Uterus (tissue), 3 donors: ENCODE measurements at regions not wholly inside any gene's neighbourhood (a gene's known extent, or its start where the extent isn't known, plus 50 kb on each side); places are given as distances from the start of the nearest gene placed in this dataset.
"Not testable (repeated sequence)": the region's sequence is repeated elsewhere in the genome, so short reads cannot be mapped to it uniquely, and the experiment has no call there.

Experiments used
- DNase-seq, 2 donors: peaks; one replicate each; pipeline ENCODE4 v3.0.0-alpha.2; 2019 to 2020
- H3K27ac ChIP-seq, 2 donors: fragments of 200-600 bp; sonication (generic); 1 replicate in 1 of 2; 2 replicates in 1 of 2; pipeline ENCODE4 v1.5.1; 2016 to 2018
- H3K27me3 ChIP-seq, 2 donors: fragments of 200-600 bp; sonication (generic); one replicate each; pipeline ENCODE4 v1.5.1; 2018 to 2019; ENCODE audit warnings: control low read depth in 1 of 2
- H3K36me3 ChIP-seq, 2 donors: fragments of 200-600 bp; sonication (generic); one replicate each; pipeline ENCODE4 v1.5.1; 2019; ENCODE audit warnings: control low read depth in 1 of 2
- H3K4me1 ChIP-seq, 2 donors: fragments of 200-600 bp; sonication (generic); one replicate each; pipeline ENCODE4 v1.5.1; 2018 to 2019; ENCODE audit warnings: control low read depth in 1 of 2
- H3K4me3 ChIP-seq, 2 donors: fragments of 200-600 bp; sonication (generic); 1 replicate in 1 of 2; 2 replicates in 1 of 2; pipeline ENCODE4 v1.5.1; 2018 to 2019; ENCODE audit warnings: mild to moderate bottlenecking in 1 of 2
- H3K9me3 ChIP-seq, 2 donors: fragments of 200-600 bp; sonication (generic); one replicate each; pipeline ENCODE4 v1.5.1; 2019; ENCODE audit warnings: control low read depth in 1 of 2
- CTCF ChIP-seq, 4 experiments: fragments of 200-600 bp in 2 of 4; fragments of 450-650 bp in 2 of 4; sonication (generic) in 2 of 4; IDR thresholded peaks; one replicate each; pipeline ENCODE4 v1.5.1; 2016 to 2019; ENCODE audit warnings: antibody characterized with exemption in 4 of 4, mild to moderate bottlenecking in 2 of 4, moderate library complexity in 1 of 4
- POLR2A ChIP-seq, 2 donors: fragments of 450-650 bp; IDR thresholded peaks; one replicate each; pipeline ENCODE4 v1.6.1; 2016; ENCODE audit warnings: antibody characterized with exemption in 2 of 2, mild to moderate bottlenecking in 1 of 2, moderate library complexity in 1 of 2
- intact Hi-C: fragments of 100-400 bp; cut with DNase I; formaldehyde crosslinking; loops from one replicate; pipeline ENCODE4 v1.15.1; 2023; ENCODE audit warnings: low total_unique reads
- donor health status: DM: yes; HTN: yes; CAD: no.

DNA sequence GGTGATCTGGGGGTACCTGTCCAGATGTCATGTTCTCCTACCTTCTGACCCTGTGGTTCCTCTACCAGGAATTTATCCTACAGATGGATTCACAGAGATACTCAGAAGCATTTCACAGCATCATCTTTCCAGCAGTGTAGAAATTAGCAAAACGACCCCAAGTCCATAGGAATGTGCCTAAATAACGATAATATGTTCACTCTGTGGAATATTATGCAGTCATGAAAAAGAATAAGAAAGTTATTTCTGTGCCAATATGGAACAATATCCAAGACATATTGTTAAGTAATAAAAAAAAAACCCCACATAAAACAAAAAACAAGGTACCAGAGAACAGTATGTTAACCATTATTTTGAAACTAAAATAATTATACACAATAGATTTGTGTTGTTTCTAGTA is 123.8 kb upstream of the SDK1 start:
- Histone ChIP-seq H3K27me3 (no peaks in the 10 kb centered on the region), H3K4me1 (no peaks in the 10 kb centered on the region), H3K36me3 (no peaks in the 10 kb centered on the region), H3K9me3 (no peaks in the 10 kb centered on the region), H3K4me3 (no peak overlapping the region), H3K27ac (no peak overlapping the region)
- intact Hi-C loops: no loop called here
- DNase-seq: no peak
- no peak for TF ChIP-seq CTCF (IDR thresholded peaks at IDR 0.05)
- TF ChIP-seq POLR2A (IDR thresholded peaks at IDR 0.05): no peak

- Histone ChIP-seq H3K9me3 (no peaks in the 10 kb centered on the region), H3K4me1 (no peaks in the 10 kb centered on the region), H3K4me3 (no peak overlapping the region), H3K27me3 (no peaks in the 10 kb centered on the region), H3K27ac (no peak overlapping the region), H3K36me3 (no peaks in the 10 kb centered on the region)
- no peak for TF ChIP-seq CTCF (IDR thresholded peaks at IDR 0.05)
- TF ChIP-seq POLR2A (IDR thresholded peaks at IDR 0.05): no peak
- intact Hi-C loops: no loop called here
- DNase-seq: no peak
Observed at GRCh38 chr7:3179456-3179855, 121.6 kb upstream of the SDK1 start.

- Histone ChIP-seq H3K27ac (no peak overlapping the region), H3K27me3 (no peaks in the 10 kb centered on the region), H3K9me3 (no peaks in the 10 kb centered on the region), H3K4me3 (no peak overlapping the region), H3K36me3 (no peaks in the 10 kb centered on the region), H3K4me1 (no peaks in the 10 kb centered on the region)
- no peak for TF ChIP-seq POLR2A (IDR thresholded peaks at IDR 0.05)
- TF ChIP-seq CTCF (IDR thresholded peaks at IDR 0.05): no peak
- DNase-seq: no peak
- intact Hi-C loops: no loop called here
Observed at GRCh38 chr7:3180604-3181003, 120.4 kb upstream of the SDK1 start.

DNA sequence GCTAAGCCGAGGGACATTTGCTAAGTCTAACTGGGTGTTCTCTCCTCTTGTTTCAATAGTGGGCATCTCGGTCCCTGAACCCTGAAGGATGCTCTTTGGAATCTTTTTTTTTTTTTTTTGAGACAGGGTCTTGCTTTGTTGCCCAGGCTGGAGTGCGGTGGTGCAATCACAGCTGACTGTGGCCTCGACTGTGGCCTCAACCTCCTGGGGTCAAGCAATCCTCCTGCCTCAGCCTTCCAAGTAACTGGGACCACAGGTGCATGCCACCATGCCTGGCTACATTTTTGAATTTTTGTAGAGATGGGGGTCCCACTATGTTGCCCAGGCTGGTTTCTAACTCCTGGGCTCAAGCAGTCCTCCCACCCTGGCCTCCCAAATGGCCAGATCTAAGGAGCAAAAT is 119.0 kb upstream of the SDK1 start:
- DNase-seq, H3K4me3 ChIP-seq, H3K27me3 ChIP-seq, H3K27ac ChIP-seq, H3K36me3 ChIP-seq, H3K4me1 ChIP-seq, intact Hi-C loops, H3K9me3 ChIP-seq: not testable (repeated sequence)

- H3K4me3 ChIP-seq: no peak overlapping the region
- no peaks in the 10 kb centered on the region for H3K9me3 ChIP-seq
- no peaks in the 10 kb centered on the region for H3K36me3 ChIP-seq
- TF ChIP-seq POLR2A (IDR thresholded peaks at IDR 0.05): no peak
- TF ChIP-seq CTCF (IDR thresholded peaks at IDR 0.05): no peak
- no peaks in the 10 kb centered on the region for H3K27me3 ChIP-seq
- no peak overlapping the region for H3K27ac ChIP-seq
- no peaks in the 10 kb centered on the region for H3K4me1 ChIP-seq
- intact Hi-C loops: no loop called here
- DNase-seq: no peak
Observed at GRCh38 chr7:3187444-3188040, 113.5 kb upstream of the SDK1 start.

DNA sequence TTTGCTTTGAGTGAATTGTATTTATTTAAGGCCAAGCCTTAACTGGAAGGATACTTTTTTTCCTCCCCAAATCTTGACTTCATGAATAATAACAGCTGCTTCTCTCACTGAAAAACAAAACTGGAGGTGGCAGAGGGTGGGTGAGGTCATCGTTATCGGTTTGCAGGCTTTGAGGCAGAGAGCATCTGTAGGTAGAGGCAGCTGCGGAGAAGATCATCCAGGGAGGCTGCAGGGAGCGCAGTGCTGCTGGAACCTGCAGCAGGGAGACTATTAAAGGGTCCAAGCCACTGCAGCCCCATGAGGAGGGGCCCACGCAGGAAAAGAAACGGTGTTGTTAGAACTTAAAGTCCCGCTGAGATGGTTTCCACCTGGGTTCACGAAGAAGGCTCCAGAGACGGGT is 112.1 kb upstream of the SDK1 start:
- intact Hi-C loops: no loop called here
- H3K36me3 ChIP-seq: no peaks in the 10 kb centered on the region
- no peaks in the 10 kb centered on the region for H3K4me1 ChIP-seq
- H3K4me3 ChIP-seq: no peak overlapping the region
- DNase-seq: no peak
- H3K9me3 ChIP-seq: no peaks in the 10 kb centered on the region
- H3K27ac ChIP-seq: no peak overlapping the region
- TF ChIP-seq CTCF (IDR thresholded peaks at IDR 0.05): no peak
- TF ChIP-seq POLR2A (IDR thresholded peaks at IDR 0.05): no peak
- no peaks in the 10 kb centered on the region for H3K27me3 ChIP-seq
